Ishikawa (cell line): ENCODE measurements at regions not wholly inside any gene's neighbourhood (a gene's known extent, or its start where the extent isn't known, plus 50 kb on each side); places are given as distances from the start of the nearest gene placed in this dataset.

Source experiments
- CEBPB ChIP-seq: IDR thresholded peaks from 2 replicates; pipeline ENCODE4 v1.6.1; 2012
- CREB1 ChIP-seq: IDR thresholded peaks from 2 replicates; pipeline ENCODE4 v1.6.1; 2012; ENCODE audit warnings: low read depth
- EGR1 ChIP-seq: IDR thresholded peaks from 2 replicates; pipeline ENCODE4 v1.6.1; 2012
- EP300 ChIP-seq: IDR thresholded peaks from 2 replicates; pipeline ENCODE4 v1.6.1; 2012; ENCODE audit warnings: borderline replicate concordance
- FOXM1 ChIP-seq: IDR thresholded peaks from 2 replicates; pipeline ENCODE4 v1.6.1; 2012; ENCODE audit warnings: low read depth, borderline replicate concordance
- MAX ChIP-seq: IDR thresholded peaks from 2 replicates; pipeline ENCODE4 v1.6.1; 2012
- NFIC ChIP-seq: IDR thresholded peaks from 2 replicates; pipeline ENCODE4 v1.6.1; 2012
- RAD21 ChIP-seq: IDR thresholded peaks from 2 replicates; pipeline ENCODE4 v1.6.1; 2012; ENCODE audit warnings: low read depth
- REST ChIP-seq: IDR thresholded peaks from 2 replicates; pipeline ENCODE4 v1.6.1; 2012; ENCODE audit warnings: low read depth, mild to moderate bottlenecking
- TAF1 ChIP-seq: IDR thresholded peaks from 2 replicates; pipeline ENCODE4 v1.6.1; 2012; ENCODE audit warnings: low read depth, mild to moderate bottlenecking
- TCF12 ChIP-seq: IDR thresholded peaks from 2 replicates; pipeline ENCODE4 v1.6.1; 2012; ENCODE audit warnings: low read depth
- TEAD4 ChIP-seq: IDR thresholded peaks from 2 replicates; pipeline ENCODE4 v1.6.1; 2012
- USF1 ChIP-seq: IDR thresholded peaks from 2 replicates; pipeline ENCODE4 v1.6.1; 2012
- YY1 ChIP-seq: IDR thresholded peaks from 2 replicates; pipeline ENCODE4 v1.6.1; 2012; ENCODE audit warnings: low read depth
- ZBTB7A ChIP-seq: IDR thresholded peaks from 2 replicates; pipeline ENCODE4 v1.6.1; 2012; ENCODE audit warnings: low read depth

- TF ChIP-seq CREB1 (no peak), TCF12 (no peak), REST (no peak), USF1 (no peak), EP300 (no peak), ZBTB7A (no peak), EGR1 (no peak), TEAD4 (no peak)
Observed at GRCh38 chr9:38129366-38129765, 60.3 kb upstream of the SHB start.

- TF ChIP-seq REST (no peak), MAX (no peak), TEAD4 (no peak)
Observed at GRCh38 chr9:38128752-38129270, 59.8 kb upstream of the SHB start.

- TF ChIP-seq TEAD4 (no peak), TCF12 (no peak), YY1 (no peak), EP300 (no peak), ZBTB7A (no peak), CREB1 (no peak), NFIC (no peak), TAF1 (no peak), USF1 (no peak), EGR1 (no peak), FOXM1 (no peak)
Observed at GRCh38 chr9:38127271-38127839, 58.3 kb upstream of the SHB start.

- TF ChIP-seq YY1 = no peak
- no peak for TF ChIP-seq NFIC
- no peak for TF ChIP-seq TCF12
- no peak for TF ChIP-seq EP300
- TF ChIP-seq TAF1 = no peak
- TF ChIP-seq CEBPB = no peak
- TF ChIP-seq USF1 = no peak
- no peak for TF ChIP-seq REST
- no peak for TF ChIP-seq TEAD4
- no peak for TF ChIP-seq RAD21
- no peak for TF ChIP-seq EGR1
- no peak for TF ChIP-seq ZBTB7A
- no peak for TF ChIP-seq FOXM1
- TF ChIP-seq MAX = no peak
- no peak for TF ChIP-seq CREB1
Observed at GRCh38 chr9:38126730-38127129, 57.7 kb upstream of the SHB start.
